Kidney (tissue), 13 donors: ENCODE measurements at regions not wholly inside any gene's neighbourhood (a gene's known extent, or its start where the extent isn't known, plus 50 kb on each side); places are given as distances from the start of the nearest gene placed in this dataset.

Source experiments
- DNase-seq, 5 donors: peaks; one replicate each; pipeline ENCODE4 v3.0.0-alpha.2; 2013 to 2020
- FAIRE-seq: peaks from 2 replicates; lab custom pipeline; 2012; peaks lifted over from hg19 to GRCh38; lab: Jason Lieb, UNC
- H3K27ac ChIP-seq, 2 donors: one replicate each; pipeline ENCODE4 v1.7.0; 2013; ENCODE audit warnings: low read depth in 2 of 2, low read length in 2 of 2, inconsistent platforms in 1 of 2
- H3K27me3 ChIP-seq: one replicate; pipeline ENCODE4 v1.7.1; 2013; ENCODE audit warnings: low read length, inconsistent platforms; ENCODE audit not compliant: control insufficient read depth, insufficient read depth
- H3K36me3 ChIP-seq, 3 donors: one replicate each; pipeline versions ENCODE4 v1.7.0 to v1.7.1; 2013; ENCODE audit warnings: low read length in 3 of 3, control low read depth in 1 of 3, inconsistent platforms in 1 of 3; ENCODE audit not compliant: insufficient read depth in 3 of 3, control insufficient read depth in 2 of 3
- H3K4me1 ChIP-seq, 3 donors: one replicate each; pipeline versions ENCODE4 v1.7.0 to v1.7.1; 2013; ENCODE audit warnings: low read length in 3 of 3, inconsistent platforms in 1 of 3, low read depth in 1 of 3; ENCODE audit not compliant: control insufficient read depth in 2 of 3, insufficient read depth in 2 of 3
- H3K4me3 ChIP-seq, 3 donors: one replicate each; pipeline versions ENCODE4 v1.7.0 to v1.8.1; 2013; ENCODE audit warnings: low read length in 3 of 3, control low read depth in 1 of 3, inconsistent platforms in 1 of 3
- H3K9ac ChIP-seq, 3 donors: one replicate each; pipeline versions ENCODE4 v1.7.0 to v1.7.1; 2013; ENCODE audit warnings: low read length in 3 of 3, control low read depth in 1 of 3, inconsistent platforms in 1 of 3
- H3K9me3 ChIP-seq, 3 donors: one replicate each; pipeline versions ENCODE4 v1.7.0 to v1.7.1; 2013; ENCODE audit warnings: low read length in 3 of 3, control low read depth in 1 of 3, inconsistent platforms in 1 of 3; ENCODE audit not compliant: control insufficient read depth in 2 of 3, insufficient read depth in 1 of 3
- CTCF ChIP-seq: IDR thresholded peaks from 3 replicates; pipeline ENCODE4 v1.5.1; 2012; ENCODE audit warnings: mild to moderate bottlenecking, moderate library complexity, borderline replicate concordance; ENCODE audit not compliant: insufficient read depth; ENCODE audit errors: extremely low read depth
- intact Hi-C: fragments of 100-400 bp; cut with DNase I; formaldehyde crosslinking; loops from one replicate; pipeline ENCODE4 v1.11.1; 2022
- donor health status: control.
- donor health status: control.
- donor health status: control.
- donor health status: control.
- donor health status: control.
- donor health status: DM: yes; HTN: yes; CAD: no.
- donor health status: Normal renal cell carcinoma (clear cell type).

GRCh38 chr2:207463433-207463832, 66.3 kb upstream of the CREB1 start:
- Histone ChIP-seq H3K27me3 (no peaks in the 10 kb centered on the region), H3K4me3 (no peak overlapping the region), H3K9ac (no peak overlapping the region), H3K4me1 (no peaks in the 10 kb centered on the region), H3K36me3 (no peaks in the 10 kb centered on the region), H3K27ac (no peak overlapping the region), H3K9me3 (no peaks in the 10 kb centered on the region)
- no peak for DNase-seq
- TF ChIP-seq CTCF = no peak
- intact Hi-C loops = no loop called here
- FAIRE-seq = no peak

GRCh38 chr2:207464007-207464406, 65.8 kb upstream of the CREB1 start:
- no peaks in the 10 kb centered on the region for H3K27me3 ChIP-seq
- no peak overlapping the region for H3K9ac ChIP-seq
- H3K9me3 ChIP-seq = no peaks in the 10 kb centered on the region
- no peak overlapping the region for H3K27ac ChIP-seq
- intact Hi-C loops = no loop called here
- no peak for TF ChIP-seq CTCF
- no peaks in the 10 kb centered on the region for H3K4me1 ChIP-seq
- no peak for DNase-seq
- no peak for FAIRE-seq
- H3K36me3 ChIP-seq = no peaks in the 10 kb centered on the region
- H3K4me3 ChIP-seq = no peak overlapping the region

- FAIRE-seq (no peak), DNase-seq (no peak)
- TF ChIP-seq CTCF = no peak
- H3K4me3 ChIP-seq = no peak overlapping the region
- H3K4me1 ChIP-seq = no peaks in the 10 kb centered on the region
- no peak overlapping the region for H3K9ac ChIP-seq
- H3K9me3 ChIP-seq = no peaks in the 10 kb centered on the region
- no peak overlapping the region for H3K27ac ChIP-seq
- intact Hi-C loops = no loop called here
- no peaks in the 10 kb centered on the region for H3K27me3 ChIP-seq
- H3K36me3 ChIP-seq = no peaks in the 10 kb centered on the region
Observed at GRCh38 chr2:207465894-207466293, 63.9 kb upstream of the CREB1 start.

- Histone ChIP-seq H3K27ac (no peak overlapping the region), H3K9ac (no peak overlapping the region), H3K36me3 (no peaks in the 10 kb centered on the region), H3K4me1 (peaks cover 0 to under 1% (median 0%) of the 10 kb centered on the region in 3 donors), H3K4me3 (no peak overlapping the region), H3K9me3 (no peaks in the 10 kb centered on the region), H3K27me3 (no peaks in the 10 kb centered on the region)
- no peak for TF ChIP-seq CTCF
- FAIRE-seq (no peak), DNase-seq (peak in 1 of 5 donors; percentile 27)
- intact Hi-C loops = no loop called here
Observed at GRCh38 chr2:207467716-207468347, 61.9 kb upstream of the CREB1 start.
